IMR-90 (cell line): ENCODE measurements at regions not wholly inside any gene's neighbourhood (a gene's known extent, or its start where the extent isn't known, plus 50 kb on each side); places are given as distances from the start of the nearest gene placed in this dataset.

Experiments
- ATAC-seq: fragments of 200-7000 bp; cut with Tn5 transposase; 2 replicates; pipeline ENCODE4 v1.9.1; 2020; ENCODE audit warnings: low read depth, mild to moderate bottlenecking, moderate library complexity
- BruUV-seq: library from RNA; stranded (reverse); fragments of 400-500 nt; replicated peaks from 2 replicates; lab custom pipeline; 2021; lab: Mats Ljungman, UMichigan
- CTCF ChIA-PET: fragments of 300-600 bp; formaldehyde crosslinking; extraction: SDS; loops from one replicate; lab custom pipeline; 2021; ENCODE audit warnings: antibody characterized with exemption; lab: Yijun Ruan, JAX
- POLR2A ChIA-PET: fragments of 300-600 bp; sonication (Branson Sonifier 250); formaldehyde crosslinking; loops from one replicate; lab custom pipeline; 2022; ENCODE audit warnings: antibody characterized with exemption; ENCODE audit not compliant: unreplicated experiment; lab: Charles Lee
- DNase-seq: peaks from one replicate; pipeline ENCODE4 v3.0.0; 2013
- H2AFZ ChIP-seq: replicated peaks from 2 replicates; pipeline ENCODE3; 2013; ENCODE audit warnings: low read length, mild to moderate bottlenecking; ENCODE audit not compliant: poor library complexity
- H2AK5ac ChIP-seq: 2 replicates; pipeline ENCODE4 v1.6.1; 2013; ENCODE audit warnings: low read depth, low read length, inconsistent platforms
- H2AK9ac ChIP-seq: replicated peaks from 2 replicates; pipeline ENCODE3; 2013; ENCODE audit warnings: mild to moderate bottlenecking, low read depth, low read length, moderate library complexity; ENCODE audit not compliant: poor library complexity
- H2BK120ac ChIP-seq: 2 replicates; pipeline ENCODE4 v1.6.1; 2013; ENCODE audit warnings: low read depth, low read length, inconsistent platforms
- H2BK15ac ChIP-seq: 3 replicates; pipeline ENCODE4 v1.6.1; 2013; ENCODE audit warnings: low read depth, low read length, inconsistent platforms
- H2BK20ac ChIP-seq: 2 replicates; pipeline ENCODE4 v1.6.1; 2013; ENCODE audit warnings: low read depth, mild to moderate bottlenecking, inconsistent platforms, low read length, moderate library complexity
- H2BK5ac ChIP-seq: 2 replicates; pipeline ENCODE4 v1.6.1; 2013; ENCODE audit warnings: mild to moderate bottlenecking, low read depth, low read length, inconsistent platforms; ENCODE audit not compliant: poor library complexity, severe bottlenecking
- H3K14ac ChIP-seq: replicated peaks from 2 replicates; pipeline ENCODE4 v1.6.1; 2013; ENCODE audit warnings: low read depth, low read length, inconsistent platforms
- H3K18ac ChIP-seq: 2 replicates; pipeline ENCODE4 v1.6.1; 2013; ENCODE audit warnings: low read depth, low read length, control low read depth
- H3K23ac ChIP-seq: 2 replicates; pipeline ENCODE4 v1.6.1; 2013; ENCODE audit warnings: low read depth, low read length, inconsistent platforms
- H3K27ac ChIP-seq: 2 replicates; pipeline ENCODE4 v1.5.1; 2013; ENCODE audit warnings: mild to moderate bottlenecking, control low read depth, low read length; ENCODE audit not compliant: insufficient read depth
- H3K27me3 ChIP-seq: 2 replicates; pipeline ENCODE4 v1.6.1; 2013; ENCODE audit warnings: low read length; ENCODE audit not compliant: control insufficient read depth, insufficient read depth
- H3K36me3 ChIP-seq: 2 replicates; pipeline ENCODE4 v1.6.1; 2013; ENCODE audit warnings: low read length, mixed read lengths; ENCODE audit not compliant: control insufficient read depth, insufficient read depth
- H3K4ac ChIP-seq: 2 replicates; pipeline ENCODE4 v1.6.1; 2013; ENCODE audit warnings: low read depth, low read length, inconsistent platforms
- H3K4me1 ChIP-seq: 2 replicates; pipeline ENCODE4 v1.6.1; 2013; ENCODE audit warnings: low read length, mixed read lengths; ENCODE audit not compliant: control insufficient read depth, insufficient read depth
- H3K4me2 ChIP-seq: 2 replicates; pipeline ENCODE4 v1.6.1; 2013; ENCODE audit warnings: low read depth, mild to moderate bottlenecking, control low read depth, low read length, moderate library complexity
- H3K4me3 ChIP-seq: 2 replicates; pipeline ENCODE4 v1.5.1; 2013; ENCODE audit warnings: low read depth, mild to moderate bottlenecking, control low read depth, low read length, moderate library complexity; ENCODE audit not compliant: insufficient read depth
- H3K56ac ChIP-seq: 2 replicates; pipeline ENCODE4 v1.6.1; 2013; ENCODE audit warnings: low read length, inconsistent platforms; ENCODE audit not compliant: insufficient read depth; ENCODE audit errors: extremely low read depth
- H3K79me1 ChIP-seq, 2 experiments: 2 replicates each; pipeline ENCODE4 v1.6.1; 2013; ENCODE audit warnings: low read length in 2 of 2, inconsistent platforms in 1 of 2, low read depth in 1 of 2
- H3K9ac ChIP-seq: 2 replicates; pipeline ENCODE4 v1.6.1; 2013; ENCODE audit warnings: low read depth, low read length, control low read depth
- H3K9me1 ChIP-seq: 2 replicates; pipeline ENCODE4 v1.6.1; 2013; ENCODE audit warnings: low read length, inconsistent platforms; ENCODE audit not compliant: insufficient read depth
- H3K9me3 ChIP-seq: 2 replicates; pipeline ENCODE4 v1.6.1; 2013; ENCODE audit warnings: low read length; ENCODE audit not compliant: control insufficient read depth, insufficient read depth
- H4K20me1 ChIP-seq: 2 replicates; pipeline ENCODE4 v1.6.1; 2013; ENCODE audit warnings: low read length, inconsistent platforms; ENCODE audit not compliant: insufficient read depth
- H4K5ac ChIP-seq: 2 replicates; pipeline ENCODE4 v1.6.1; 2013; ENCODE audit warnings: mild to moderate bottlenecking, low read depth, low read length, control low read depth
- H4K8ac ChIP-seq, 2 experiments: 2 replicates each; pipeline ENCODE4 v1.6.1; 2013; ENCODE audit warnings: low read depth in 2 of 2, low read length in 2 of 2, control low read depth in 1 of 2, inconsistent platforms in 1 of 2
- H4K91ac ChIP-seq: 2 replicates; pipeline ENCODE4 v1.6.1; 2013; ENCODE audit warnings: low read depth, low read length, inconsistent platforms; ENCODE audit not compliant: insufficient read depth
- BHLHE40 ChIP-seq: fragments of 150-350 bp; IDR thresholded peaks from 2 replicates; pipeline ENCODE4 v1.6.1; 2016; ENCODE audit warnings: mild to moderate bottlenecking, low read depth, low read length
- CEBPB ChIP-seq: IDR thresholded peaks from 2 replicates; pipeline ENCODE4 v1.6.1; 2012; ENCODE audit warnings: low read depth, low read length, improper control_type of control experiment
- CHD1 ChIP-seq: IDR thresholded peaks from 2 replicates; pipeline ENCODE4 v1.6.1; 2012; ENCODE audit warnings: low read depth, low read length, improper control_type of control experiment
- FOS ChIP-seq: fragments of 150-350 bp; IDR thresholded peaks from 2 replicates; pipeline ENCODE4 v1.6.1; 2016; ENCODE audit warnings: low read depth, low read length
- MAFK ChIP-seq: IDR thresholded peaks from 2 replicates; pipeline ENCODE4 v1.6.1; 2012; ENCODE audit warnings: low read depth, low read length, improper control_type of control experiment
- MAZ ChIP-seq: IDR thresholded peaks from 2 replicates; pipeline ENCODE4 v1.6.1; 2012; ENCODE audit warnings: low read depth, mild to moderate bottlenecking, low read length, improper control_type of control experiment, moderate library complexity, borderline replicate concordance
- MXI1 ChIP-seq: IDR thresholded peaks from 2 replicates; pipeline ENCODE4 v1.6.1; 2012; ENCODE audit warnings: low read depth, mild to moderate bottlenecking, low read length, moderate library complexity, borderline replicate concordance
- NFE2L2 ChIP-seq: fragments of 150-350 bp; IDR thresholded peaks from 2 replicates; pipeline ENCODE4 v1.6.1; 2016; ENCODE audit warnings: low read depth, mild to moderate bottlenecking, low read length
- POLR2A ChIP-seq: IDR thresholded peaks from 2 replicates; pipeline ENCODE4 v1.6.1; 2012; ENCODE audit warnings: mild to moderate bottlenecking, low read depth, low read length
- RAD21 ChIP-seq: IDR thresholded peaks from 2 replicates; pipeline ENCODE4 v1.6.1; 2012; ENCODE audit warnings: low read length, improper control_type of control experiment
- RCOR1 ChIP-seq: IDR thresholded peaks from 2 replicates; pipeline ENCODE4 v1.6.1; 2012; ENCODE audit warnings: mild to moderate bottlenecking, low read length, improper control_type of control experiment; ENCODE audit not compliant: insufficient replicate concordance
- RFX5 ChIP-seq: IDR thresholded peaks from 2 replicates; pipeline ENCODE4 v1.8.0; 2012; ENCODE audit warnings: low read depth, mild to moderate bottlenecking, low read length, moderate library complexity
- SMC3 ChIP-seq: fragments of 150-350 bp; IDR thresholded peaks from 2 replicates; pipeline ENCODE4 v1.6.1; 2016; ENCODE audit warnings: low read depth, mild to moderate bottlenecking, antibody characterized with exemption, low read length, moderate library complexity
- WGBS, 2 experiments: methylation state at CpG; one replicate each; pipeline versions ENCODE4 v1.1.5 to v1.1.7; 2013; ENCODE audit warnings: missing lambda C conversion rate in 2 of 2; ENCODE audit not compliant: insufficient read length in 1 of 2; ENCODE audit errors: extremely low coverage in 2 of 2; 5-methylcytosine and 5-hydroxymethylcytosine counted together
- dilution Hi-C: fragments of 300-500 bp; cut with HindIII; formaldehyde crosslinking; loops from one replicate; pipeline ENCODE4 v1.14.3; 2018; ENCODE audit warnings: low sequenced_read_pairs; ENCODE audit not compliant: unreplicated experiment
- in situ Hi-C: fragments of 300-500 bp; cut with MboI; formaldehyde crosslinking; loops from 3 replicates; pipeline ENCODE4 v1.14.3; 2019; ENCODE audit warnings: low sequenced_read_pairs, inconsistent platforms, mixed read lengths
- intact Hi-C: fragments of 100-400 bp; cut with micrococcal nuclease; formaldehyde crosslinking; loops from 2 replicates; pipeline ENCODE4 v1.10.0; 2022
- TF ChIP-seq, protein P1 (sequence below): conservative IDR thresholded peaks from 2 replicates; pipeline ENCODE4 v1.5.1; 2012; ENCODE audit warnings: mild to moderate bottlenecking, low read depth, low read length, improper control_type of control experiment

DNA sequence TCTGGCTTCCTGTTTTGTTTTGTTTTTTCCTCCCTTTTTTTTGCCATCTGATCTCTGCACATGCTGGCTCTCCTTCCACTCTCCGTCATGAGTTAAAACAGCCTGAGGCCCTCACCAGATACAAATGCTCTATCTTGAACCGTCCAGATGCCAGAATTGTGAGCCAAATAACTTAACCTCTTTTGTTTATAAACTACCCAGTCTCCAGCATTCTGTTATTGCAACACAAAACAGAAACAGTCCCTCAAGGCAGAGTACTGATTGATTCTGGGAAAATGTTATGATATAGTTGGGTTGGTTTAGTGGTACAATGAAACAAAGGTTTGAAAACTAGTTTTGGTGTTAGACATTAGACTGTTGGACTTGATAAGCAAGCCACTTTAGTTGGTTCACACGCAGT is 1390.0 kb upstream of the RAG2 start:
- H3K4me3 ChIP-seq, result no peak overlapping the region
- H3K4ac ChIP-seq, result no peak overlapping the region
- ATAC-seq, result peak; percentile 66
- H3K18ac ChIP-seq, result no peak overlapping the region
- H3K9me1 ChIP-seq, result no peaks in the 10 kb centered on the region
- no peak overlapping the region for H2BK120ac ChIP-seq
- H2AK9ac ChIP-seq, result no peak overlapping the region
- no peak overlapping the region for H3K9ac ChIP-seq
- CTCF ChIA-PET, result no interaction called here
- no peaks in the 10 kb centered on the region for H3K79me1 ChIP-seq
- no peak overlapping the region for H2AFZ ChIP-seq
- no peak for TF ChIP-seq NFE2L2
- TF ChIP-seq RFX5, result no peak
- no peak for TF ChIP-seq RCOR1
- TF ChIP-seq MAZ, result no peak
- TF ChIP-seq MAFK, result no peak
- TF ChIP-seq RAD21, result no peak
- TF ChIP-seq CEBPB, result no peak
- no peak for TF ChIP-seq BHLHE40
- no peak for TF ChIP-seq SMC3
- no peak for TF ChIP-seq CHD1
- no peak for TF ChIP-seq MXI1
- TF ChIP-seq FOS, result no peak
- TF ChIP-seq, protein P1, sequence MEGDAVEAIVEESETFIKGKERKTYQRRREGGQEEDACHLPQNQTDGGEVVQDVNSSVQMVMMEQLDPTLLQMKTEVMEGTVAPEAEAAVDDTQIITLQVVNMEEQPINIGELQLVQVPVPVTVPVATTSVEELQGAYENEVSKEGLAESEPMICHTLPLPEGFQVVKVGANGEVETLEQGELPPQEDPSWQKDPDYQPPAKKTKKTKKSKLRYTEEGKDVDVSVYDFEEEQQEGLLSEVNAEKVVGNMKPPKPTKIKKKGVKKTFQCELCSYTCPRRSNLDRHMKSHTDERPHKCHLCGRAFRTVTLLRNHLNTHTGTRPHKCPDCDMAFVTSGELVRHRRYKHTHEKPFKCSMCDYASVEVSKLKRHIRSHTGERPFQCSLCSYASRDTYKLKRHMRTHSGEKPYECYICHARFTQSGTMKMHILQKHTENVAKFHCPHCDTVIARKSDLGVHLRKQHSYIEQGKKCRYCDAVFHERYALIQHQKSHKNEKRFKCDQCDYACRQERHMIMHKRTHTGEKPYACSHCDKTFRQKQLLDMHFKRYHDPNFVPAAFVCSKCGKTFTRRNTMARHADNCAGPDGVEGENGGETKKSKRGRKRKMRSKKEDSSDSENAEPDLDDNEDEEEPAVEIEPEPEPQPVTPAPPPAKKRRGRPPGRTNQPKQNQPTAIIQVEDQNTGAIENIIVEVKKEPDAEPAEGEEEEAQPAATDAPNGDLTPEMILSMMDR, result no peak
- no peak for TF ChIP-seq POLR2A
- dilution Hi-C loops (no loop called here), intact Hi-C loops (no loop called here), in situ Hi-C loops (no loop called here)
- H3K56ac ChIP-seq, result no peak overlapping the region
- H3K4me1 ChIP-seq, result no peaks in the 10 kb centered on the region
- H4K91ac ChIP-seq, result no peak overlapping the region
- H3K4me2 ChIP-seq, result no peak overlapping the region
- no TSS peak for BruUV-seq
- no peak overlapping the region for H2BK5ac ChIP-seq
- H3K9me3 ChIP-seq, result no peaks in the 10 kb centered on the region
- H4K5ac ChIP-seq, result no peak overlapping the region
- no peak overlapping the region for H2AK5ac ChIP-seq
- H4K8ac ChIP-seq, result no peak overlapping the region
- no peak overlapping the region for H2BK20ac ChIP-seq
- H3K36me3 ChIP-seq, result no peaks in the 10 kb centered on the region
- no peak overlapping the region for H3K27ac ChIP-seq
- H3K27me3 ChIP-seq, result no peaks in the 10 kb centered on the region
- H3K23ac ChIP-seq, result no peak overlapping the region
- no peaks in the 10 kb centered on the region for H4K20me1 ChIP-seq
- H3K14ac ChIP-seq, result no peak overlapping the region
- peak; percentile 17 for DNase-seq
- no CpG with 5 or more reads among the region's 3 CpGs for WGBS, 2 experiments
- H2BK15ac ChIP-seq, result no peak overlapping the region
- POLR2A ChIA-PET, result no interaction called here
